Activated CD4-positive, alpha-beta T cell treated with anti-CD3 and anti-CD28 coated beads, Interleukin-2, amount 50 U/mL, for 24 hours (primary cell): ENCODE measurements at regions not wholly inside any gene's neighbourhood (a gene's known extent, or its start where the extent isn't known, plus 50 kb on each side); places are given as distances from the start of the nearest gene placed in this dataset.

Source experiments
- DNase-seq, 2 donors: peaks; one replicate each; pipeline ENCODE4 v3.0.0-alpha.2; 2020; ENCODE audit warnings: low read depth in 1 of 2, low spot score in 1 of 2

GRCh38 chr22:46053563-46054090, 76.7 kb upstream of the WNT7B start:
- DNase-seq, result peak; percentile 23 to 48

DNA sequence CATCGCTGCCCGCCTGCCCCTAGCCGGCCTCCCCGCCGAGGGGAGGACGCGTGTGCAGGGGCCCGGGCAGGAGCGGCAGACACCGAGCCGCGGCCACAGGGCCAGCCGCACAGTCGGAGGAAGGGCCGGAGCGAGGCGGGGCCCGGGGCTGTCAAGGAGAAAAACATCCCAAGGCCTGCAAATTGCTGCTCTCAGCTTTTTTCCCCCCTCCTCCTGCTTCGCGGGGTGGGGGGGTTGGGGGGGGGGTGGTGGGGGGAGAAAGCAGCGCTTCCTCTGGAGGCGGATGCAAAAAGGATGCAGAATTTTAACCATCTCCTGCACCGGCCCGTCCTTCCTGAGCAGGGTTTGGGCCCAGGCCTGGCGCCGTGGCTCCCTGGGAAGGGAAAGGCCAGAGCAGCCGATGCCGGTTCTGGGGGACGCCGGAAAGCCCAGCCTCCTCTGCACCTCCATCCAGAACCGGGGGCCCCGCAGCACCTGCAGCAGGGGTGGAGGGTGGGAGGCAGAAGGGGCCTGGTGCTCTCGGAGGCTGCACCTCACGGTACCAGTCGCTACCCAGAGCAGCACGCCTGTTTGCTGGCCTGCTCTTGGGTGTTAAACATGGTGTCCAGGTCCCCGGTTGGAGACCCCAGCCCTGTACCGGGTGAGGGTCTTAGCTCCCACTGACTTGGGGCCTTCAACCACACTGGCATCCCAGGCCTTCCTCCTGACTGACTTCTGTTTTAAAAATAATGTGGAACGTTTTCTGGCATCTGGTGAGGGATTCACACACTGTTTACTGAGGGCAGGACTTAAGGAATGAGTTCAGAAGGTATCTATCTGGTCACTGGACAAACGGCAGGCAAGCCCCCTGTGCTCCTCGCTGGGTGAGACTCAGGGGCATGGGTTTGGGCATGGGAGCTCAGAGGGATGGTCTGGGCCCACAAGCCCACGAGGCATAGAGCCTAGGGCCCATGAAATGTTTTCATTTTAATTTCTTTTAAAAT, 77.4 kb upstream of the WNT7B start:
- DNase-seq, result no peak

GRCh38 chr22:46055181-46055875, 78.4 kb upstream of the WNT7B start:
- DNase-seq, result no peak

- DNase-seq, result no peak
Measured at GRCh38 chr22:46055911-46056545, 79.1 kb upstream of the WNT7B start.

DNA sequence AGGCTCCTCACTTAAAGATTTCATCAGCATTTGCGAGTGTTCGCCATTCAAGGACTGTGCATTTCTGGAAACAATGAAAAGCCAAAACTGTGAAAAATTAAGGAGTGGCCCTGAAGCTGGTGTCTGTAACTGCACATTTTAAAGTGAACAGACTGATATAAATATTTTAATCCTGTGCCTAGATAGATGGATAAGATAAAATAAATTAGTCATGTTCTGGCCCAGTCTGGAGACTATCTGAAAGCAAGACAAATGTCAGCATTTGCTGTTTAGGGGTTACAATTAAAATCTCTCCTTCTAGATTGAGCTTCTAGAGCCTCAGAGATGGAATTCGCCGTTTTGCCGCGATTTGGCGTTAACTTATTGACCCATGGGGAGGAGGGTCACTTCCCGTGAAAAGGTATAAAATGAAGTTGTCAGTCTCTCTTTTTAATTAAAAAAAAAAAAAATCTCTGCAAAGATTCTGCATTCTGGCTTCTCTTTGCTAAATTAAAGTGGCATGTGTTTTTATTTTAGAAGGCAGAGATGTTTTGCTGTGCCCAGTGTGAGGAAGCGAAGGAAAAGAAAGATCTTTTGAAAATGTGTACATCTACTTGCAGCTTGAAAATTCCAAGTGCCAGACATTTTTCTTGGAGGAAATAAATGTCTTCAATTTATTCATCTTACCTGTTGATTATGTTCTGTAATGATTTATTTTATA, 79.7 kb upstream of the WNT7B start:
- DNase-seq, result no peak

DNA sequence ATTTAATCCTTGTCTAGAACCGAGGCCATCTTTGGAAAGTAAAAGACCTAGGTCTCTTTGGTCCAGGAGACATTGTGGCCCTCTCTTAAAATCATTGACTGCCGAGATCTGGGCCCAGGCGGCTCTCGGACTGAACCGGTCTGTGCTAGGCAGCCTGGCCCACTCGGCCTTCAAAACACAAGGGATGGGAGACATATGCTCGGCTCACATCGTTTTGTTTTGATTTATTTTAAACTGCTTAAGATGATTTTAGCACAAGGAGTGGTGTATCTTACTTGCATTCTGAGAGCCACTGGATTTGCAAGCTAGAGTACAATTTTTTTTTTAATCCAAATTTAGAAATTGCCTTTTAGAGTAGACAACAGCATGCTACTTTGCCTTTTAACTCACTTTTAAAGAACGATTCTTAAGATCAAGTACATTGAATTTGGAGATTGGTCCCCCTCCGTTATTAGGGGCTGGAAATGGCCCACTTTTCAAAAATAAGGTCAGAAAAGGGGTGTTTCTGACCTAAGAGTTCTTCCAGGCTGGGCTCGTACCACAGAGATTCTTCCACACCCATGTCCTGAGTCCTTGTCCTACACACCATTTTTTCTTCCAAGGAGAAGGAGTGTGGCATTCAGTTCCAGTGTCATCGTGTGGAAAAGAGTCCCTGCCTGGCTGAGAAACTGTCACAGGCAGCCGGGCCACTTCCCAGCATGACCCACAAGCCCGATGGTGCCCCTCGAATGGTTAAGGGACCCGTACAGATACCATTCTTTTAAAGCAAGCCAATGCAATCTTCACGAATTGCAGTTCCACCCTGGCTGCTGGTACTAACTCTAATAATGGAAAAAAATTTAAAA, 80.5 kb upstream of the WNT7B start:
- no peak for DNase-seq

DNA sequence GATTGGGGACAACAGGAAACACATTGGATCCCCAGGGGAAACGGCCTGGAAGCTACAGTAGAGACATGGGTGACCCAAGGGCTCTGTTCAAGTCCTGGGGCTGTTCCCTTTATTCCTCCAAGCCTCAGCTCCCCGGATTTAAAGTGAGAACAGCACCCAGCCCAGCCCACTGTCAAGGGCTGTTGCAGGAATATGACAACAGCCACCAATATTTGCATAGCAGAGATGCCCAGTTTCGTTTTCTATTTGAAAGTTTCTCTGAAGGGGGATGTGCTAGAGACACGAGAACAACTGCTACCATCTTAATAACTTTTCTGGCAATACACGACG, 81.1 kb upstream of the WNT7B start:
- DNase-seq, result peak in 1 of 2 donors; percentile 35

GRCh38 chr22:46058591-46059519, 81.9 kb upstream of the WNT7B start:
- no peak for DNase-seq

- no peak for DNase-seq
Measured at GRCh38 chr22:46060292-46061123, 83.5 kb upstream of the WNT7B start.

DNA sequence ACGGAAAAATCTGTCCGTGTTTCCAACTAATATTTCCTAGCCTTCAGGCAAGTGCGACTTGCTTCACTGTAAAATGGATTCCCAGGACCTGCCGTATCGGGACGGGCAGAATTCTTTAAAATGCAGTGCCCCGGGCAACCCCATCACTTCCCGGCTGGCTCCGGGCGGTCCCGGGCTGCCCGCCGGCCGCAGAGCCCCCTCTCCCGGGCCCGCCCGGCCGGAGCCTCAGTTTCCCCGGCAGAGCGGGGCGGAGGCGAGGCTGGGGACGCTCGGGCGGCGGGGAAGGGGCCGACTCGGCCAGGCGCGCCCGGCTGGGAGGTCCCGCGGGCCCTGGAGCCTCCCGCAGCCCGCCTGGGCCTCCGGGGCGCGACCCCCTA, 84.2 kb upstream of the WNT7B start:
- DNase-seq, result no peak

GRCh38 chr22:46061501-46062231, 84.7 kb upstream of the WNT7B start:
- no peak for DNase-seq

GRCh38 chr22:46062232-46062615, 85.3 kb upstream of the WNT7B start:
- DNase-seq, result no peak

GRCh38 chr22:46062971-46063631, 86.1 kb upstream of the WNT7B start:
- DNase-seq, result no peak

- DNase-seq, result no peak
Measured at GRCh38 chr22:46063846-46064227, 86.5 kb upstream of the PPARA start.

GRCh38 chr22:46064228-46064965, 85.9 kb upstream of the PPARA start:
- DNase-seq, result no peak

GRCh38 chr22:46064966-46065666, 85.2 kb upstream of the PPARA start:
- no peak for DNase-seq
